GM18511 (cell line): ENCODE measurements at regions not wholly inside any gene's neighbourhood (a gene's known extent, or its start where the extent isn't known, plus 50 kb on each side); places are given as distances from the start of the nearest gene placed in this dataset.
A peak's percentile ranks its signal among the peaks of the same experiment; 100 is the strongest.

Experiments used
- ATAC-seq: cut with Tn5 transposase; IDR thresholded peaks from one replicate; pipeline ENCODE4 v1.9.1; 2021; ENCODE audit warnings: mild to moderate bottlenecking, moderate library complexity; ENCODE audit not compliant: unreplicated experiment

DNA sequence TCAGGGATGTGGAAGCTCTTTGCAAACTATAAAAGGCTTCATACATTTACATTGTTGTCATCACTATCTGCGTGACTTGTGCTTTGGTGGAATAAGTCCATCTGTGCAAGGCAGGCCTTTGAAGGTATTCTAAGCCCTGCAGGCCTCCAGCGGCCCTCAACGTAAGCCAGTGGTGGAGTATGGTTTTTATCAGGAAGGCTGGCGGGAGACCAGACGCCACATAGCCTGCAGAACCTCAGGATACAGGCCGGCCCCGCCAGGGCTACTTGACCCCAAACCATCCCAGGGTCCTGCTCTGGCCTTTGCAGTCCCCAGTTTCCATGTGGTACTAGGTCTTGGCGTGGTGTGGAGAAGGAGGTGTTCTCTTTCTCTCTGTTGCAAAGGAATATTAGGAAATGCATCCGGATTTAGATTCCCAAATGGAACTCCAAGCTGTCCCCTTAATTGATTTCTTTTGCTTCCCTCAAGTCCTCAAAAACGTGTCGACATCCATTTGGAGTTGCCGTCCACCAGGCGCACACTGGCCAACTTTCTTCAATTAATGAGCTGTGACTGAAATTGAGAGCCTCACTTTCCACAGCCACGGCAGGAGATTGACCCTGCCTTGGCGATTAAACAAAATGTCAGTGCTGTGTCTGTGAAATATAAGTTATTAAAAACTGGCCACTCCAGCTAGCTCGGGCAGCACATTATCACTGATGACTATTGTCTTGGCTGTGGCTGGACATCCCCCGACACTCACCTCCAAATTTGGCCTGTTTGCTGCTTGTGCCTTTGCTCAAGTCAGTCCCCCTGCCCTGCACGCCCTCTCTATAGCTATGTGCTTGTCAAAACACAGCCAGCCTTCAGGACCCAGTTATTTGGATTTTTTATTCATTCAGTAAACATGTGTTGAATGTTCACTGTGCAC lies 239.8 kb upstream of the TLE3 start:
- no peak for ATAC-seq

DNA sequence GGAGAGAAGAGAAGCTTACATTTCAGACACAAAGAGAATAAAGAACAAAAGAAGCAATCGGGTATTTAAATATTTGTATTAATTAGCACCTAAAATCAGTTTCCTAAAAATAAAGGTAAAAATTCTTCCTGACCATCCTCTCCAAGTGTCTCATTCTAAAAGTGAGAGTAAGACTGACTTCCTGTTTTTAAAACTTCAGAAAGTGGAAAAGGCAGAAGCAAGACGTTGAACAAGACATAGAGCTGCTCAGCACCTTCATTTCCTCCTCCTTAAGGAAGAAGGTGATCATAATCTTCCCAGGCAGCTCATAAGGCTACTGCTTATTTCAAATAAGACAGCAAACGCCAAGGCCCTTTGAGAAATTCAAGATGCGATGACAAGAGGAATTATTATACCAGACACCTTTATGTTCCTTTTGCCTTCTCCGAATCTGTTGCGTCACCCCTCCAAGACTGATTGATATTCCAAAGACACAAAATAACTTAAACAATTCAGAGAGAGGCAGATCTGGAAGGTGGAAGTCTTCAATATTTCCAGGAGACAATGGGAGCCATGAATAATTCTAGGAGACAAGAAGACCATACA lies 238.8 kb upstream of the TLE3 start:
- ATAC-seq = no peak

DNA sequence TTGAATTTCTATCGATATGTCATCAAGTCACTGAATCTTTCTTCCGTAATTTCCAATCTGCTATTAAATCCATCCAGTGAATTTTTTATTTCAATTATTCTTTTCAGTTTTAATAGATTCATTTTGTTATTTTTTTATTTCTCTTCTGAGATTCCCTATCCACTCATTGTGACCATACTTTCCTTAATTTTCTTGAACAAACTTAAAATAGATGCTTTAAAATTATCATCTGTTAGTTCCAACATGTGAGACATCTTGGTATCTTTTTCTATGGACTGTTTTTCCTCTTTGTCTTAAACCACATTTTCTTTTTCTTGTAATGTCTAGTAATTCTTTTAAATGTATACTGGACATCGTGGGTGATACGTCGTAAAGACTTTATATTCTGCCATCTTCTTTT lies 236.6 kb upstream of the TLE3 start:
- no peak for ATAC-seq

DNA sequence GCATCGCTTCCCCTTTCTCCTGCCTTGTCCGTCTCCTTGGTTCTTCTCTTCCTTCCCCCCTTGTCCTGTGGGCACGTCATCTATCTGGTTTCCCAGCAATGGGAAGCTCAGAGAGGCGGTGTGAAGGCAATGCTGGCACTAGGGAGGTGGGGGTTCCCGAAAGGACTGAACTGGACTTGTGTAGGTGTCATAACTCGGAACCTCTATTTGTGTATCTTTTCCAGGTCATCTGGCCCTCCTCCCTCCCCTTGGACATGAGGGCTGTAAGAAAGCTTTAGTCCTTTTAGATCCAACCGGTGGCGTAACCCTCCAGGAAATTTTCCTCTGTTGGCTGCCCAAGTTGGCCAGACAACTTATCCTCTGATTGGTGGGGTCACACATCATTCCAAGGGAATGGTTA lies 231.5 kb upstream of the TLE3 start:
- no peak for ATAC-seq

DNA sequence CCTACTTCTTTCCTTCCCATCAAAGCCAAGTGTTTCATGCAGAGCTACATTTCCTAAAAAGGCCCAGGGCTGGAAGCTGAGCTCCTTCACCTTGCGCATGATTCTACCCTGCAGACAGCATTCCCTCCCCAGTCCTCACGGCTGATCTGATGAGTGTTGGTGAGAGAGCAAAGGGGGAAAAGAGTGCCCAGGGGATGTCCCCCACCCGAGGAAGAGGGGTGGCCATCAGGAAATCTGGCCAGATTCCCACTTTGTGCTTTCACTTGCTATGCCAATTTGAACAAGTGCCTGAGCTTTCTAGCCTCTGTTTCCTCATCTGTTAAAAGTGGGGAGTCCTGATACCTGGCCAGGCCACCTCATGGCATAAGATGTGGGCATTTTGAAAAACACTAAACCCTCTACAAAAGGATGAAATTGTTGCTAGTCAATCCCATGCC lies 231.0 kb upstream of the TLE3 start:
- no peak for ATAC-seq

DNA sequence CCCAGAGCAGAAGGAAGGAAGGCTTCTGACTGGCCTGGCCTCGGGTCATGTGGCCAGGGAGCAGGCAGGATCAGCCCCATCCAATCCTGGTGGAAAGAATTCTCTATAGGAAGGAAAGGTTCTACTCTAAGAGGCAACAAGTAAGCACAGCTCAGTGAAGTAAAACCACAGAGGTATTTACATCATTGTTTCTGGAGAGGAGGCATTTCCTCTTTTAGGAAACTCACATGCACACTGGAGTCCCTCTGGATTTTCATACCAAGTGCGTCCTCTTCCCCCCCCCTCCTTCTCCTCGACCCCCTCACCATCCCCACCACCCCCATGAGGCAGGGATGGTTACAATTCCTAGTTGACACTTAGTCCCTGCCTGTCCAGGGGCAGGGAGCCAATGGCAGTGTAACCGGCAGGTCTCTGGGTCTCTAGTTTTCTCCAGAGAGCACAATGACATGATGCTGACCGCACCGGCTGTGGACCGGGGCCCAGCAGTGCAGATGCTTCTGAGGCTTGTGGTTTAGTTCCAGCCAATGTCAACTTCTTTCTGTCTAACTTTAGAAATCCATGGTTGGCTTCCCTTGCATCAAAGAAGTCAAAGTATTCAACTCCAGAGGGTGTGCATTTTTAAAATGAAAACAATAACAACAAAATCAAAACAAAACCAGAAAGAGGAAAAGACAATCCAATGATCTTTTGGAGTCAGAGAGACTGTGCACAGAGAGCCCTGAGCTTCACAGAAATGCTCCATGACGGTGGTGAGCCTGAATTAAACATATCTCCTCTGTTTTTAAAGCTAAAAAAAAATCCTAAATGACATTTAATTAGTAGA lies 230.3 kb upstream of the TLE3 start:
- ATAC-seq = peak; percentile 75

DNA sequence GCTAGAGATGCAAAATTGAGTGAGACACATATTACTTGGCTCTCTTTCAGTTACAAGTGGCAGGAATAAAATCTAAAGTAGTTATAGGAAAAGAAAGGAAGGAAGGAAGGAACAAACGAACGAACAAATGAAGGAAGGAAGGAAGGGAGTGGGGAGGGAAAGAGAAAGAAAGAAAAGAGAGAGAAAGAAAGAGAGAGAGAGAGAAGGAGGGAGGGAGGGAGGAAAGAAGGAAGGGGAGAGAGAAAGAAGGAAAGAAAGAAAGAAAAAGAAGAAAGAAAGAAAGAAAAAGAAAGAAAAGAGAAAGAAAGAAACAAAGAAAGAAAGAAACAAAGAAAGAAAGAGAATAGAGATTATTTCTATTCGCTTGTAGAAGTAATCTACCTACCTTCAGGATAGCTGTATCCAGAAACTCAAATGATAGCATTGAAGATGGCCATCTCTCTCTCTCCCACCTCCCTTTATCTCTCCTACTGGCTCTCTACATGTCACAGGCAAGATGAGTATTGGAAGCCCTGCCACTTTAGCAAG lies 229.7 kb upstream of the TLE3 start:
- ATAC-seq = no peak

DNA sequence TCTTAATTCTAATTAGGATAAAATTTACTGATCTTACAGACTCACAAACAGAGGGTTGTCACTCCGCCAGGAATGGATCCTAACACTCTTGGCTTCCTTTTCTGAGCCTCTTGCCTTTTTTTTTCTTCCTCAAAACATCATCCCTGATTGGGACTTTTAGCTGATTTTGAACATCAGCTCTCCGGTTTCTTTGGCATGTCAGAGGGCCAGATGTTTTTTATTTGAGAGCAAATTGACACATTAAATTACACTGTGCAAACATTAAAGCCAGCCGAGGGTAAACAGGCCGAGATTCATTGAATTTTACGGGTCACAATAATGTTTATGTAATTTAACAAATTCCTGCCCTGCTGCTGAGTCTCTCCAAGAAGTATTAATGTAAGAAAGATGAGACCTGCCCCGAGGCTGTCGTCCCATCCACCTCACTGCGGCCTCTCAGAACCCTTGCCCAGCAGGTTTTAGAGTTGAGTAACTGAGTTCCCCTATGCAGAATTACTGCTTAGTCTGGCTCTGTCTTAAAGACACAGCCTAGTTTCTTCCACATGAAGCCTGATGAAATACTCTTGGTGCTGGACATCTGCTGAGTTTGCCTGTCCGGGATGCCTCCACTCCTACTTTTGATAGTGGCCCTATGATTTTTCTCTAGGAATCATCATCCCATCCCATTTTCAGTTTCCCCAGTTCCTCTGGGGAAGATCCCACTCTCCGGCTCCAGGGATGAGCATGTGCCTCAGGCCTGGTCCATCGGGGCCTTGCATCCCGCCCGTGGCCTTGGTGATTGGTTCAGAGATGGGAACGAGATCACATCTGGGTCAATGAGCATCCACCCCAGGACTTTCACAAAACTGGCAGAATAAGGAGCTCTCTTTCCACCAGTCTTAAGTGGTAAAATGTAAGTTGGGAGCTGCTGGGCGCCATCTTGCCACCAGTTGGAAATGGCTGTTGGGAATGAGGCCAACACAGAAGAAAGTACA lies 226.6 kb upstream of the TLE3 start:
- ATAC-seq = no peak

DNA sequence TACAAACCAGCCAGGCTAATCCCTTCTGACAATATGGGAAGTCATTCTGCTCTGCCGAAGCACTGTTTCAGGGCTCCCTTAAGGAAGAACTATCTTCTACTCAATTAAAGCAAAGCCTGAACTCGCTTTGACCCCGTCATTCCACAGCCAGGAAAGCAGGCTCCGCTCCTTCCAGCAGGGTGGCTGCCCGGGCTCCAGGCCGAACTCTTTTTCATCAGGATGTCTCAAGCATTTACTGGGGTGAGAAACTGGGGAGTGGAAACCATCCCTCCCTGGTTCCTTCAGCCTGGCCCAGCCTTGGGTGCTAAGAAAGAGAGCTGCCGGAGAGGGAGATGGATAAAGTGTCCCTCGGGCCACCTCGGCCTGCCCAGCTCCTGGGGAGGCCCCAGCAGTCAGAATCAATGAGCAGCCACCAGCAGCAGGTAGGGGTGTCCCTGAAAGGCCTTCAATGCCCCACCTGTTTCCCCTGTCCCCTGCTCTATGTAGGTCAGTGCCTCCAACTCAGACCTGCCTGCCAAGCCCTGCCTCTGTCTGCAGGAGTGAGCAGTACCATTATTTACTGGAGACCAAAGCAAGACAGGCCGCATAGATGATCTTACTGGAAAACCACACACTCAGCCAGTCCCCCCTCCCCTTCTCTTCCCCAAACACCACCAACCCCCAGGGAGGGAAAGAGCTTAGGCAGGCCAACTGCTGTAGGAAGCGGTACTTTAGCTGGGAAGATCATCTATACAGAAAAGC lies 225.6 kb upstream of the TLE3 start:
- no peak for ATAC-seq

DNA sequence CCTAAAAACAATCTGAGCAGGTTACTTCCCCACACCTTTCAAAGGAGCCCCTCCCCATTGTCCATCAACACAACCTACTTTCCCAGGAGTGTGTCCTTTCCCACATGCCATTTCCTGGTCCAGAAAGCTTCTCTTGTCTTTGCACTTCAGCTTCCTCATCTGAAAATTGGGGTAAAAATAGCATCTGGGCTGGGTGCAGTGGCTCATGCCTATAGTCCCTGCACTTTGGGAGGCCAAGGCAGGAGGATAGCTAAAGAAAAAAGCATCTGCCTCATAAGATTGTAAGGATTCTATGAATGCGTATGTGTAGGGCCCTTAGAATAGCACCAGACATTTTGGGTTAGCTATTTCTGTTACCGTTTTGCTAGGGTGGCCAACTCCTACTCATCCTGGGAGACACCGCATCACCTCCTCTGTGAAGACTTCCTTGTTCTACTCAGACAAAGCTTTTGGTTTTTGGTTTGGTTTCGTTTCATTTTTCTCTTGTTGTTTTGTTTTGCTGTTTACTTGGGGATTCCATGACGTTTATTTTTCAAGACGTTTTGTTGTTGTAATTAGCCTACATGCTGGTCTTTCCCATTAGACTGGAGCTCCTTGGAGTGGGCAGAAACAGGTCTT lies 224.4 kb upstream of the TLE3 start:
- no peak for ATAC-seq

DNA sequence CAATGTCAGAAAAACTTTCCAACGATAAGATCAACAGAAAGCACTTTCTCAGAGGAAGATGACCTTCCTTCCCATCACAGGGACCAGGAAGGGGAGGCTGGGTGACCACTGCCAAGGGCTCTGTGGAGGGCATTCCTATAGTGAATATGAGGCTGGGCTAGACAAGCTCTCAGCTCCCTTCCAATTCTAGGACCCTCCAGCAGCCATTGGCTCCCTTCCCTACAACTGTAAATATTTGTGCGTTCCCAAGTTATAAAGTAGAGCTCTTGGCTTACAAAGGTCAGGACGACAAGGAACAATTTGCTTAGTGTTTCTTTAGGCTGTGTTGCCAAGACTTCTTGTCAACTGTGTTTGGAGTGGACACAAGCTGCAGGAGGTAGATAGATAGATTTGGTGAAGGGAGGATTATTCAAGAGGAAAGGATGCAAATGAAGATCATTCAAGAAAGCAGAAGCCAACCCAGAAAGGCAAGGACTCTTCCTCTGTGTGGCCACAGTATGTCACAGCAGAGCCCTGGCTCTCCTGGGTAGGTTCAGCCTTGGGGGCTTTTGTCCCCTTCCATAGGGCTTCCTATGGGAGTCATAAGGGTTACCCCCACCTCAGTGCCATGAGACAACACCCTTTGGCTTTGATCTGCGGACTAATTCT lies 223.6 kb upstream of the TLE3 start:
- no peak for ATAC-seq

DNA sequence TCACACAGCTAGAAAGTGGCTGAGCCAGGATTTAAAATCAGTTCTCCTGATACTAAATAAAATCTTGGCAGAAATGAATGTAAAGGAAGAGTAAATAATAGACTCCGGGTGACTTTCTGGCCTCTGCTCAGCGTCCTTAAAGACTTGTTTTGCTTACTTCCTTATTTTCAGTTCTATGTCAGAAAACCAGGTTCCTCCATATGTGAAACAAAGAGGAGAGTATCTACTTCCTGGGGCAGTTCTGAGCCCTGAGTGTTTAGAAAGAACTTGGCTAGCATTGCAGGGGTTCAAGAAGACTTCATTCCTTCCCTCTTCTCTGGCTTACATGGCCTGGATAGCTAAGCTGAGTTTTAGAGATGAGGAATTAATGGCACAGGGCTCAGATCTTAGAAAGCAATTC lies 222.8 kb upstream of the TLE3 start:
- ATAC-seq = no peak

DNA sequence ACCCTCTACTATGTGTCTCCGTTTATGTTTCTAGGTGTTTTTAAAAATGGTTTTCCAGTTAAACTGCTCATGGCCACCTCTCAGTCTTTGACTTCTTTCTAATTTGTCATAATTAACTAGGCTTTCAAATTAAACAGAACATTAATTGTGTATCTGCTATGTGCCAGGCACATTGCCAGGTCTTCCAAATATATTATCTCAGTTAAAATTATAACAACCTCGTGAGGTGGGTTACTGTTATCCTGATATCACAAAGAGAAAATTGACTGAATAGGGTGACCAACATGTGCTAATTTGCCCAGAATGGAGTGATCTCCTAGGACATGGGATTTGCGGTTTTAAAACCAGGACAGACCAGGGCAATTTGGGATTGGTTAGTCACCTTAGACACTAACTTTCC lies 222.4 kb upstream of the TLE3 start:
- no peak for ATAC-seq

DNA sequence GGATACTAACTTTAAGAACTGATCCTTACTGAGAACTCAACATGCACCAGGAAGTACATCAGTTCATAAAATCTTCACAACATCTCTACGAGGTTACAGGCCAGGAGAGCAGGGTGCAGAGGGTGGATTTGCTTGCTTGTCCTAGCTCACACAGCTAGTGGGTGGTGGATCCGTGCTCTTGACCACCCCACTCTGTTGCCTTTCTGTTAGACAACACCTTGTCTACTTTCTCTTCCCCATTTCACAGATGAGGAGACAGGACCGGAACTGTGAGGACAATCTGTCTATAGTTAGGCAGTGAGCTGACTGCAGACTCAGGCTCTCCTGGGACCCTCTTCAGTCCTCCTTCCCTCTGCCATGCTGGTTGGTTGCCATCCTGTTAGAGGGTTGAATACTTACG lies 221.7 kb upstream of the TLE3 start:
- peak; percentile 89 for ATAC-seq

DNA sequence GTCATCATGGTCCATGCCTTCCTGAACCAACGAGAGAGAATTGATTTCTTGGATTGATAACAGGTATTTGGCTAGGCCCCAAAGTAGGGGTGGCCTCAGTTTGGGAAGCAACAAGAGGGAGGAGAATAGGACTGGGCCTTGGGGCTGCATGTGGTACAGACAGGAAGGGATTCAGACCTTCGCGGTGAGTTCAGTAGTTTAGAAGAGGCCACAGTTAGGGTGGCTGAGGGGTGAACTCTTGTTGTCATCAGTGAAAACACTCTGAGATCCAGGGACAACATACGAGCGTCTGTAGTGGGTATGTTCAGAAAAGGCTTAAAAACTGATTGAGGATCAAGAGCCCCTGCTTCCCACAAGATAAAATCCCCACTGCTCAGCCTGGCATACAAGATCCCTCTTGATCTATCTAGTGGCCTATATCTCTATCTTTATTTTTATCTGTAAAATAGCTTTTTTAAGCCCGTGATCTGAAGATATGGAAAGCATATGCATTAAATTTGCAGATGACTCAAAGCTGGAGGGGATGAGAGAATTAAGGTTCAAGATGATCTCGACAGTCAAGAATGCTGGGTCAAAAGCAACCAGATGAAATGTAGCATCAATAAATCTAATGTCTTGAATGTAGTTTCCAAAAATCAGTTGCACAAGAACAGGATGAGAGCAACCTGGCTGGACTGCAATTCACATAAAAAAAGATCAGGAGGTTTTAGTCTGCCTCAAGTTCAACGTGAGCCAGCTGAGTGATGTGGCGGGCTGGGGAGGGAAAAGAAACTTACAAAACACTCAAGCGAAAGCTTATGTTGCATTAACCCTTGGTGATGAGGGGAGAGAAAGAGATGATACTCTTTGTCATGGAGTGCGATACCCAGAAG lies 221.1 kb upstream of the TLE3 start:
- peak; percentile 42 for ATAC-seq

DNA sequence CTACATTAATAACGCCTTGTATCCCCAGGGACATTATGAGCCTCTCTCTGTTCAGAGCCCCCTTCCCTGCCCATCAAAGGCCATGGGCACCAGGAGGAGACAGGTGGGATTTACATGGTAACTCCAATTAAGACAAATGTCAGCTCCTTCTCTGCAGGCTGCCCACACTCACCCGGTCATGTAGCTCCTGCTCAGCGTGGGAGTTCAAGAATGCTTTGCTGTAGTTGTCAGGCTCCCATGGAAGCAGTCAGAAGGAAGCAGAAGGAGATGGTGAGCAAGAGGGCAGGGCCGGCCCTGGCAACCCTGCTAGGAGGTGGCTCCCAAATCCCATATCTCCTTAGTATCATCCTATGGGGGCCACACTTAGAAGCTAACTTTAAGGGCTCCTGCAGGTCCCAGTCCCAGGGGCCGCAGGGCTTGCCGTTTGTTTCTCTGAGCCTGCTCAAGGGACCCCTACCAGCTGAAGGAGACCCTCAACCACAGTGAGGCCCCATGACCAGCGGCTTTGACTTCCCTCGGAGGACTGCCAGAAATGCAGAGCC lies 218.4 kb upstream of the TLE3 start:
- ATAC-seq = no peak

DNA sequence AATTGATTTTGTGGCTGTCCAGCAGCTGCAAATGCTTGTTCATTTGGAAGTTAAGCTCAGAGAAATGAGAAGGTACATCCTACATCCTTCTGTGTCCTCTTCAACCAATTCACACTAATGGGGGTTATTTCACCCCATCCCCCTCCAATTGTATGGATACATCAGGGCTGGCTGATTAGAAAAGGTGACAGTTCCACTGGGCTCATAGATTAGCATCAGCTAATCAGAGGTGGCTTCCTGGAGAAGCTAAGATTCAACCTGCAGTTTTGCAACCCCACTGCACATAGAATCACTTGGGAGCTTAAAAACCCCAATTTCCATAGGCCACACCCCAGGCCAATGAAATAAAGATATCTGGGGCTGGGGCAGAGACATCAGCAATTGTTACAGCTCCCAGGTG lies 217.7 kb upstream of the TLE3 start:
- ATAC-seq = no peak
